PC-3 (cell line): ENCODE measurements at regions not wholly inside any gene's neighbourhood (a gene's known extent, or its start where the extent isn't known, plus 50 kb on each side); places are given as distances from the start of the nearest gene placed in this dataset.

Source experiments
- ATAC-seq: fragments of 200-7000 bp; cut with Tn5 transposase; 2 replicates; pipeline ENCODE4 v1.9.1; 2020; ENCODE audit warnings: mild to moderate bottlenecking, moderate library complexity
- BruUV-seq: library from RNA; stranded (reverse); fragments of 400-500 nt; replicated peaks from 2 replicates; lab custom pipeline; 2021; lab: Mats Ljungman, UMichigan
- CTCF ChIA-PET: fragments of 300-600 bp; sonication (Branson Sonifier 250); formaldehyde crosslinking; loops from one replicate; lab custom pipeline; 2022; ENCODE audit warnings: antibody characterized with exemption; lab: Charles Lee
- POLR2A ChIA-PET: fragments of 300-600 bp; sonication (Branson Sonifier 250); formaldehyde crosslinking; loops from one replicate; lab custom pipeline; 2022; ENCODE audit warnings: antibody characterized with exemption; ENCODE audit not compliant: unreplicated experiment; lab: Charles Lee
- DNase-seq: peaks from one replicate; pipeline ENCODE4 v3.0.0-alpha.2; 2015
- H2AFZ ChIP-seq: fragments of 300-600 bp; sonication (generic); 2 replicates; pipeline ENCODE4 v1.6.0; 2016; ENCODE audit warnings: antibody characterized with exemption, low read length
- H3F3A ChIP-seq: fragments of 300-600 bp; sonication (generic); one replicate; pipeline ENCODE4 v1.6.0; 2017; ENCODE audit warnings: antibody characterized with exemption, low read length, control low read depth, mild to moderate bottlenecking; ENCODE audit not compliant: unreplicated experiment
- H3K27ac ChIP-seq: fragments of 300-600 bp; sonication (generic); 2 replicates; pipeline ENCODE4 v1.5.1; 2016; ENCODE audit warnings: mild to moderate bottlenecking, low read length
- H3K27me3 ChIP-seq: fragments of 300-600 bp; sonication (generic); 2 replicates; pipeline ENCODE4 v1.6.1; 2016; ENCODE audit warnings: low read length, mixed read lengths
- H3K36me3 ChIP-seq: fragments of 300-600 bp; sonication (generic); 2 replicates; pipeline ENCODE4 v1.6.1; 2016; ENCODE audit warnings: low read depth, mixed run types, low read length, mixed read lengths
- H3K4me1 ChIP-seq: fragments of 300-600 bp; sonication (generic); 2 replicates; pipeline ENCODE4 v1.5.1; 2016; ENCODE audit warnings: low read length; ENCODE audit not compliant: insufficient read depth
- H3K4me2 ChIP-seq: fragments of 300-600 bp; sonication (generic); 2 replicates; pipeline ENCODE4 v1.6.0; 2016; ENCODE audit warnings: low read length
- H3K4me3 ChIP-seq: fragments of 300-600 bp; sonication (generic); 2 replicates; pipeline ENCODE4 v1.5.1; 2016; ENCODE audit warnings: mild to moderate bottlenecking, low read length, mixed read lengths
- H3K79me2 ChIP-seq: fragments of 300-600 bp; sonication (generic); 2 replicates; pipeline ENCODE4 v1.6.1; 2017; ENCODE audit warnings: low read length, mixed read lengths
- H3K9ac ChIP-seq: fragments of 300-600 bp; sonication (generic); 2 replicates; pipeline ENCODE4 v1.6.0; 2016; ENCODE audit warnings: mild to moderate bottlenecking, low read length
- H3K9me2 ChIP-seq: fragments of 300-600 bp; sonication (generic); replicated peaks from 2 replicates; pipeline ENCODE4 v1.6.1; 2016; ENCODE audit warnings: mixed run types, low read length, mixed read lengths
- H3K9me3 ChIP-seq: fragments of 300-600 bp; sonication (generic); 2 replicates; pipeline ENCODE4 v1.6.1; 2016; ENCODE audit warnings: low read length, mixed read lengths
- H4K20me1 ChIP-seq: fragments of 300-600 bp; sonication (generic); 2 replicates; pipeline ENCODE4 v1.6.1; 2016; ENCODE audit warnings: low read length, mixed read lengths
- EZH2 ChIP-seq: fragments of 300-600 bp; sonication (generic); IDR thresholded peaks from one replicate; pipeline ENCODE4 v1.6.1; 2017; ENCODE audit warnings: antibody characterized with exemption, mild to moderate bottlenecking, low read length; ENCODE audit not compliant: unreplicated experiment
- EZH2phosphoT487 ChIP-seq: fragments of 300-600 bp; sonication (generic); IDR thresholded peaks from 2 replicates; pipeline ENCODE4 v1.6.1; 2018; ENCODE audit warnings: mild to moderate bottlenecking, antibody characterized with exemption, low read length, borderline replicate concordance
- intact Hi-C: fragments of 100-400 bp; cut with micrococcal nuclease; formaldehyde crosslinking; loops from 2 replicates; pipeline ENCODE4 v1.9.0; 2023
- TF ChIP-seq, protein P1 (sequence below): fragments of 300-600 bp; sonication (generic); conservative IDR thresholded peaks from 2 replicates; pipeline ENCODE4 v1.5.1; 2017; ENCODE audit warnings: antibody characterized with exemption, low read depth, mild to moderate bottlenecking, low read length

DNA sequence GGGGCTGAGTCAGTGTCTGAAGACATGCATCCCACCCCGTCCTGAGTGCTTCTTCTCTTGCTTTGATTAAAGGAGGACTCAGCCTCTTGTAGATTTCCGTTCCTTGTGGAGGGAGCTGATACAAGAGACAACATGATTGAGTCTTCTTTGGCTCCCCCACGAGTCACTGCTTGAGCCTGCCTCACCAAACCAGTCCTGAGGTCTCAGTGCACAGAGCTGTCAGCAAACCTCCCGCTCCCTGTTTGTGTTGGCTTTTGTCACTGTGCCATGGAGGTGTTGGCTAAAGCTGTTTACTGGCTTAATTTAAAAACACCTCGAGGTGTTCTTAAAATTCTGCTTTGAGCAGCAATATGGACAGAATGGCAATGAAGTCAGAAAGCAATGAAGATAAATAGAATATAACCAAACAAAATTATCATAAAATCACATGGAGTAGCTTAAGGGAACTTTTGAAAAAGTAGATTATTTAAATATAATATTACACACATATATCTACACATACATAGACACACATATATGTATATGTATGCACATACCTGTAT lies 234.1 kb upstream of the ANKRD55 start:
- Histone ChIP-seq H3K27me3 (no peaks in the 10 kb centered on the region), H2AFZ (no peak overlapping the region), H3K9me2 (no peaks in the 10 kb centered on the region), H4K20me1 (no peaks in the 10 kb centered on the region), H3F3A (no peaks in the 10 kb centered on the region), H3K4me2 (no peak overlapping the region), H3K36me3 (no peaks in the 10 kb centered on the region), H3K9me3 (no peaks in the 10 kb centered on the region), H3K79me2 (no peaks in the 10 kb centered on the region), H3K4me1 (no peaks in the 10 kb centered on the region), H3K4me3 (no peak overlapping the region), H3K9ac (no peak overlapping the region), H3K27ac (no peak overlapping the region)
- ChIA-PET POLR2A (no interaction called here), CTCF (no interaction called here)
- DNase-seq (no peak), ATAC-seq (no peak)
- intact Hi-C loops: no loop called here
- no TSS peak for BruUV-seq
- TF ChIP-seq, protein P1, sequence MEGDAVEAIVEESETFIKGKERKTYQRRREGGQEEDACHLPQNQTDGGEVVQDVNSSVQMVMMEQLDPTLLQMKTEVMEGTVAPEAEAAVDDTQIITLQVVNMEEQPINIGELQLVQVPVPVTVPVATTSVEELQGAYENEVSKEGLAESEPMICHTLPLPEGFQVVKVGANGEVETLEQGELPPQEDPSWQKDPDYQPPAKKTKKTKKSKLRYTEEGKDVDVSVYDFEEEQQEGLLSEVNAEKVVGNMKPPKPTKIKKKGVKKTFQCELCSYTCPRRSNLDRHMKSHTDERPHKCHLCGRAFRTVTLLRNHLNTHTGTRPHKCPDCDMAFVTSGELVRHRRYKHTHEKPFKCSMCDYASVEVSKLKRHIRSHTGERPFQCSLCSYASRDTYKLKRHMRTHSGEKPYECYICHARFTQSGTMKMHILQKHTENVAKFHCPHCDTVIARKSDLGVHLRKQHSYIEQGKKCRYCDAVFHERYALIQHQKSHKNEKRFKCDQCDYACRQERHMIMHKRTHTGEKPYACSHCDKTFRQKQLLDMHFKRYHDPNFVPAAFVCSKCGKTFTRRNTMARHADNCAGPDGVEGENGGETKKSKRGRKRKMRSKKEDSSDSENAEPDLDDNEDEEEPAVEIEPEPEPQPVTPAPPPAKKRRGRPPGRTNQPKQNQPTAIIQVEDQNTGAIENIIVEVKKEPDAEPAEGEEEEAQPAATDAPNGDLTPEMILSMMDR: no peak
- TF ChIP-seq EZH2 (no peak), EZH2phosphoT487 (no peak)

DNA sequence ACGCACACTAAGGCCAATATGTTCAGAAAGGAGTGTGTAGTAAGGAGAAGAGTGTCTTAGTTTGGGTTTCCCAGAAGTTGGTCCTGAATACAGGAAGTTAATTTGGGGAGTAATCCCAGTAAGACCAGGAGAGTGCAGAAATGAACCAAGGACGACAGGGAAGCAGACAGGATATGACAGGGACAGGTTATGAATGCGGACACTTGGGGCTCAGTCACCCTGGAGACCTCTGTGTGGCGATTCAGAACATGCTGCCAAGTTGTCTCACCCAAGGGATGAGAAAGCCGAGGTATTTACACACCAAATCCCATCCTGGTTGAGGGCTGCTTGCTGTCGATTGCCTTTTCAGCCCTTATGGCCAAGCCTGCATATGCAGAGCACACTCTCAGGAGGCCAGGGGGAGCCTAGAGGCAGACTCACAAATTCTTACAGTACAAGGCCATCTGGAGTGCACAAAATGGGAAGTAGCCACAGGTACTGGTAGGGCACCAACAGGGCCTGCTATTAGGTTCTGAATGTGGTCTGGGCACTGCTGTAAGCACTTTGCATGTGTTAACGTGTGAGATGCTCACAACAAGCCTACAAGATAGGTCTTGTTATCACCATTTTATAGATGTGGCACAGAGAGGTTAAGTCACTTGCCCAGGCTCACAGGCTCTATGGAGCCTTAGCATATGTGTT lies 233.1 kb upstream of the ANKRD55 start:
- Histone ChIP-seq H3K27ac (no peak overlapping the region), H3K36me3 (no peaks in the 10 kb centered on the region), H3K9me3 (no peaks in the 10 kb centered on the region), H3K79me2 (no peaks in the 10 kb centered on the region), H3K4me3 (no peak overlapping the region), H3K4me1 (no peaks in the 10 kb centered on the region), H4K20me1 (no peaks in the 10 kb centered on the region), H3F3A (no peaks in the 10 kb centered on the region), H2AFZ (no peak overlapping the region), H3K27me3 (no peaks in the 10 kb centered on the region), H3K4me2 (no peak overlapping the region), H3K9me2 (no peaks in the 10 kb centered on the region), H3K9ac (no peak overlapping the region)
- BruUV-seq: no TSS peak
- CTCF ChIA-PET: no interaction called here
- POLR2A ChIA-PET: no interaction called here
- no peak for DNase-seq
- intact Hi-C loops: no loop called here
- no peak for TF ChIP-seq EZH2
- no peak for TF ChIP-seq EZH2phosphoT487
- TF ChIP-seq, protein P1: no peak
- no peak for ATAC-seq

DNA sequence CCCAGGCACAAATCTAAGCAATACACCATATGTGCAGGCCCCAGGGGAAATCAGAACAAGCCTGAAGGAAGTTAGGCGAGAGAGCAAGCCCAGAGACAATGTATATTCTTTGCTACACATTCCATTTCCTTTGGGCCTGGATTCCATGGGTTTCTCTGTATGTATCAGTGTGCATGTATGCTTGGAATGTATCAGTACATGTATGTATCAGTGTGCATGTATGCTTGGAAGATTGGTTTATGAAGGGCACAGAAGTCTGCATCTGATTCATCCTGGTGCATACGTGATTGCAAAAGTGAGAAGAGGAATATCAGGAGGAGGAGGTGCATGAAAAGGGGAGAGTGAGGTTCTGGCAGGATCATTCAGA lies 232.6 kb upstream of the ANKRD55 start:
- H3K4me3 ChIP-seq: no peak overlapping the region
- no peak for TF ChIP-seq EZH2
- TF ChIP-seq, protein P1: no peak
- TF ChIP-seq EZH2phosphoT487: no peak
- no peak overlapping the region for H3K9ac ChIP-seq
- H3K9me2 ChIP-seq: no peaks in the 10 kb centered on the region
- H3K4me1 ChIP-seq: no peaks in the 10 kb centered on the region
- no peak for ATAC-seq
- POLR2A ChIA-PET: no interaction called here
- H3K4me2 ChIP-seq: no peak overlapping the region
- H3K79me2 ChIP-seq: no peaks in the 10 kb centered on the region
- no peaks in the 10 kb centered on the region for H3K36me3 ChIP-seq
- DNase-seq: no peak
- BruUV-seq: no TSS peak
- H3K27me3 ChIP-seq: no peaks in the 10 kb centered on the region
- no peak overlapping the region for H3K27ac ChIP-seq
- no peak overlapping the region for H2AFZ ChIP-seq
- H4K20me1 ChIP-seq: no peaks in the 10 kb centered on the region
- CTCF ChIA-PET: no interaction called here
- intact Hi-C loops: no loop called here
- H3F3A ChIP-seq: no peaks in the 10 kb centered on the region
- no peaks in the 10 kb centered on the region for H3K9me3 ChIP-seq
